Renal cortex interstitium (tissue), 11 donors: ENCODE measurements at regions not wholly inside any gene's neighbourhood (a gene's known extent, or its start where the extent isn't known, plus 50 kb on each side); places are given as distances from the start of the nearest gene placed in this dataset.
"Not testable (repeated sequence)": the region's sequence is repeated elsewhere in the genome, so short reads cannot be mapped to it uniquely, and the experiment has no call there.

Experiments used
- DNase-seq, 11 donors: peaks; one replicate each; pipeline ENCODE4 v3.0.0-alpha.2; 2013; ENCODE audit warnings: low read depth in 9 of 11, low spot score in 4 of 11; ENCODE audit errors: extremely low read depth in 1 of 11

- DNase-seq = no peak
Measured at GRCh38 chr21:35827004-35827403, 233.3 kb downstream of the SETD4 start.

GRCh38 chr21:35825370-35826353, 234.7 kb downstream of the SETD4 start:
- no peak for DNase-seq

- DNase-seq = no peak
Measured at GRCh38 chr21:35824136-35824535, 236.2 kb downstream of the SETD4 start.

- no peak for DNase-seq
Measured at GRCh38 chr21:35819134-35819533, 241.2 kb downstream of the SETD4 start.

GRCh38 chr21:35818597-35818996, 241.7 kb downstream of the SETD4 start:
- no peak for DNase-seq

GRCh38 chr21:35814858-35815619, 245.3 kb downstream of the SETD4 start:
- no peak for DNase-seq

- no peak for DNase-seq
Measured at GRCh38 chr21:35812679-35813078, 247.6 kb downstream of the SETD4 start.

- no peak for DNase-seq
Measured at GRCh38 chr21:35811191-35811806, 249.0 kb downstream of the SETD4 start.

- no peak for DNase-seq
Measured at GRCh38 chr21:35810431-35810970, 249.8 kb downstream of the SETD4 start.

GRCh38 chr21:35801391-35801790, 258.9 kb downstream of the SETD4 start:
- no peak for DNase-seq

GRCh38 chr21:35800796-35801385, 259.4 kb downstream of the SETD4 start:
- not testable (repeated sequence) for DNase-seq

GRCh38 chr21:35796844-35797243, 263.5 kb downstream of the SETD4 start:
- DNase-seq = no peak

GRCh38 chr21:35794527-35794926, 265.8 kb downstream of the SETD4 start:
- DNase-seq = not testable (repeated sequence)

- DNase-seq = no peak
Measured at GRCh38 chr21:35792569-35793305, 267.6 kb downstream of the SETD4 start.

GRCh38 chr21:35791541-35792325, 268.6 kb downstream of the SETD4 start:
- DNase-seq = no peak

GRCh38 chr21:35783721-35784120, 276.6 kb downstream of the SETD4 start:
- DNase-seq = no peak

GRCh38 chr21:35782667-35783066, 277.7 kb downstream of the SETD4 start:
- no peak for DNase-seq

GRCh38 chr21:35780983-35781382, 279.3 kb downstream of the SETD4 start:
- DNase-seq = no peak
